ENCODE measurements at regions not wholly inside any gene's neighbourhood (a gene's known extent, or its start where the extent isn't known, plus 50 kb on each side); places are given as distances from the start of the nearest gene placed in this dataset.

GRCh38 chr16:79540825-79541595 lies 59.5 kb downstream of the MAF start:
- TF ChIP-seq ETV6 (CRISPR knock-in tag; conservative IDR thresholded peaks at IDR 0.05), result no peak
- no peak for TF ChIP-seq KLF6 (CRISPR knock-in tag; IDR thresholded peaks at IDR 0.05)
- no peak for TF ChIP-seq TP53 (CRISPR knock-in tag; conservative IDR thresholded peaks at IDR 0.05)
- no peak for TF ChIP-seq REST (IDR thresholded peaks at IDR 0.05; ENCODE audit: borderline replicate concordance in 1 of 2, low read depth in 1 of 2, low read length in 2 of 2)
- no peak for TF ChIP-seq DNMT1 (CRISPR knock-in tag; IDR thresholded peaks at IDR 0.05)
- TF ChIP-seq ZNF552 (CRISPR knock-in tag; IDR thresholded peaks at IDR 0.05; ENCODE audit: borderline replicate concordance), result no peak
- no peak for TF ChIP-seq ZKSCAN1 (IDR thresholded peaks at IDR 0.05; ENCODE audit: low read length)
- no peak for TF ChIP-seq NFE2 (CRISPR knock-in tag; IDR thresholded peaks at IDR 0.05)
- no peak for TF ChIP-seq ZBTB38 (CRISPR knock-in tag; IDR thresholded peaks at IDR 0.05)
- TF ChIP-seq ZNF33A (CRISPR knock-in tag; IDR thresholded peaks at IDR 0.05; ENCODE audit: borderline replicate concordance), result no peak
